H1 (cell line): ENCODE measurements at regions not wholly inside any gene's neighbourhood (a gene's known extent, or its start where the extent isn't known, plus 50 kb on each side); places are given as distances from the start of the nearest gene placed in this dataset.

Experiments used
- CTCF ChIA-PET: fragments of 300-600 bp; sonication (Branson Sonifier 250); formaldehyde crosslinking; loops from one replicate; lab custom pipeline; 2021; ENCODE audit not compliant: partially characterized antibody; lab: Charles Lee
- POLR2A ChIA-PET: fragments of 300-600 bp; sonication (Branson Sonifier 250); formaldehyde crosslinking; loops from one replicate; lab custom pipeline; 2021; ENCODE audit warnings: inconsistent platforms; ENCODE audit not compliant: partially characterized antibody; lab: Charles Lee
- DNase-seq, 2 experiments: peaks; one replicate each; pipeline versions ENCODE4 v3.0.0 to v3.0.0-alpha.2; 2010 to 2022; ENCODE audit warnings: low spot score in 2 of 2, low read depth in 1 of 2, mixed read lengths in 1 of 2
- FAIRE-seq: peaks from 2 replicates; lab custom pipeline; 2011; peaks lifted over from hg19 to GRCh38; lab: Jason Lieb, UNC
- H2AFZ ChIP-seq: 2 replicates; pipeline ENCODE4 v1.8.1; 2012; ENCODE audit warnings: low read length, inconsistent platforms
- H2AK5ac ChIP-seq: 2 replicates; pipeline ENCODE4 v1.6.1; 2013; ENCODE audit warnings: low read depth, low read length
- H2BK120ac ChIP-seq: replicated peaks from 2 replicates; pipeline ENCODE3; 2013; ENCODE audit warnings: low read depth, low read length, inconsistent platforms
- H2BK12ac ChIP-seq: 2 replicates; pipeline ENCODE4 v1.6.1; 2013; ENCODE audit warnings: low read depth, low read length
- H2BK15ac ChIP-seq: 2 replicates; pipeline ENCODE4 v1.6.1; 2013; ENCODE audit warnings: low read length
- H2BK20ac ChIP-seq: 2 replicates; pipeline ENCODE4 v1.6.1; 2013; ENCODE audit warnings: low read length
- H2BK5ac ChIP-seq: 2 replicates; pipeline ENCODE4 v1.6.1; 2013; ENCODE audit warnings: low read depth, low read length
- H3K14ac ChIP-seq: 2 replicates; pipeline ENCODE4 v1.6.1; 2013; ENCODE audit warnings: inconsistent platforms; ENCODE audit not compliant: insufficient read length
- H3K18ac ChIP-seq: 2 replicates; pipeline ENCODE4 v1.6.1; 2013; ENCODE audit warnings: low read length; ENCODE audit errors: extremely low read depth
- H3K23ac ChIP-seq: 2 replicates; pipeline ENCODE4 v1.6.1; 2013; ENCODE audit warnings: inconsistent platforms; ENCODE audit not compliant: insufficient read length
- H3K23me2 ChIP-seq: 2 replicates; pipeline ENCODE4 v1.6.1; 2013; ENCODE audit warnings: low read depth, low read length
- H3K27ac ChIP-seq: 2 replicates; pipeline ENCODE4 v1.6.1; 2011; ENCODE audit warnings: low read depth, low read length, inconsistent platforms
- H3K27me3 ChIP-seq, 4 experiments: replicated peaks in 1 of 4; 1 replicate in 1 of 4; 2 replicates in 3 of 4; pipeline versions ENCODE4 v1.6.1 to v1.8.1; 2011 to 2013; ENCODE audit warnings: low read length in 3 of 4, mild to moderate bottlenecking in 3 of 4, inconsistent platforms in 2 of 4, mixed read lengths in 2 of 4, moderate library complexity in 1 of 4; ENCODE audit not compliant: control insufficient read depth in 3 of 4, insufficient read depth in 3 of 4; ENCODE audit errors: extremely low read depth in 1 of 4
- H3K36me3 ChIP-seq, 4 experiments: 2 replicates each; pipeline versions ENCODE4 v1.6.1 to v1.8.1; 2011 to 2013; ENCODE audit warnings: mild to moderate bottlenecking in 4 of 4, low read length in 3 of 4, moderate library complexity in 2 of 4, control low read depth in 1 of 4, inconsistent platforms in 1 of 4; ENCODE audit not compliant: insufficient read depth in 4 of 4, control insufficient read depth in 2 of 4
- H3K4ac ChIP-seq: replicated peaks from 2 replicates; pipeline ENCODE3; 2013; ENCODE audit warnings: low read length, low read depth, mixed read lengths, inconsistent platforms; ENCODE audit not compliant: insufficient read length
- H3K4me1 ChIP-seq, 4 experiments: replicated peaks in 1 of 4; 1 replicate in 1 of 4; 2 replicates in 3 of 4; pipeline versions ENCODE4 v1.6.1 to v1.8.1; 2011 to 2013; ENCODE audit warnings: low read length in 3 of 4, inconsistent platforms in 2 of 4, mixed read lengths in 1 of 4; ENCODE audit not compliant: insufficient read depth in 4 of 4, control insufficient read depth in 3 of 4
- H3K4me2 ChIP-seq, 2 experiments: 2 replicates each; pipeline versions ENCODE4 v1.6.1 to v1.8.1; 2011 to 2013; ENCODE audit warnings: low read depth in 2 of 2, low read length in 2 of 2, control low read depth in 1 of 2, inconsistent platforms in 1 of 2, mild to moderate bottlenecking in 1 of 2; ENCODE audit not compliant: insufficient read depth in 1 of 2
- H3K4me3 ChIP-seq, 4 experiments: fragments of 200-600, 300-600 bp in 1 of 4; sonication (generic), shearing (Covaris generic), sonication (Bioruptor Twin) in 1 of 4; 2 replicates each; pipeline versions ENCODE4 v1.5.1 to v1.8.1; 2011 to 2016; ENCODE audit warnings: low read length in 4 of 4, low read depth in 3 of 4, control low read depth in 2 of 4, inconsistent platforms in 2 of 4, mild to moderate bottlenecking in 2 of 4, mixed read lengths in 1 of 4, moderate library complexity in 1 of 4; ENCODE audit not compliant: insufficient read depth in 2 of 4; ENCODE audit errors: extremely low read depth in 1 of 4
- H3K56ac ChIP-seq: replicated peaks from 2 replicates; pipeline ENCODE3; 2013; ENCODE audit warnings: low read depth, mild to moderate bottlenecking, mixed read lengths, low read length, inconsistent platforms; ENCODE audit not compliant: insufficient read length
- H3K79me1 ChIP-seq: 2 replicates; pipeline ENCODE4 v1.6.1; 2013; ENCODE audit warnings: low read depth, low read length, control low read depth
- H3K79me2 ChIP-seq, 2 experiments: 2 replicates each; pipeline versions ENCODE4 v1.6.1 to v1.8.1; 2012 to 2013; ENCODE audit warnings: low read length in 2 of 2, mild to moderate bottlenecking in 2 of 2, inconsistent platforms in 1 of 2; ENCODE audit not compliant: insufficient read depth in 2 of 2, control insufficient read depth in 1 of 2
- H3K9ac ChIP-seq, 4 experiments: replicated peaks in 1 of 4; 1 replicate in 1 of 4; 2 replicates in 3 of 4; pipeline versions ENCODE4 v1.6.1 to v1.8.1; 2011 to 2013; ENCODE audit warnings: low read depth in 3 of 4, low read length in 3 of 4, control low read depth in 2 of 4, mild to moderate bottlenecking in 2 of 4, moderate library complexity in 2 of 4, inconsistent platforms in 1 of 4; ENCODE audit errors: extremely low read depth in 1 of 4
- H3K9me3 ChIP-seq, 2 experiments: 2 replicates each; pipeline versions ENCODE4 v1.6.1 to v1.8.1; 2012 to 2013; ENCODE audit warnings: mild to moderate bottlenecking in 2 of 2, moderate library complexity in 2 of 2, control low read depth in 1 of 2, inconsistent platforms in 1 of 2, low read depth in 1 of 2, low read length in 1 of 2, mixed read lengths in 1 of 2; ENCODE audit not compliant: insufficient read depth in 2 of 2
- H4K20me1 ChIP-seq, 2 experiments: replicated peaks in 1 of 2; 2 replicates each; pipeline versions ENCODE3 to v1.8.1; 2011 to 2013; ENCODE audit warnings: inconsistent platforms in 2 of 2, low read length in 2 of 2, mild to moderate bottlenecking in 1 of 2; ENCODE audit not compliant: insufficient read depth in 2 of 2, control insufficient read depth in 1 of 2
- H4K5ac ChIP-seq: 2 replicates; pipeline ENCODE4 v1.6.1; 2013; ENCODE audit warnings: low read length, low read depth, mixed read lengths, inconsistent platforms; ENCODE audit not compliant: insufficient read length
- H4K8ac ChIP-seq: 2 replicates; pipeline ENCODE4 v1.8.0; 2013; ENCODE audit warnings: mild to moderate bottlenecking, moderate library complexity, low read length, inconsistent platforms; ENCODE audit not compliant: insufficient read depth; ENCODE audit errors: extremely low read depth
- H4K91ac ChIP-seq: replicated peaks from 2 replicates; pipeline ENCODE3; 2013; ENCODE audit warnings: low read length, mixed read lengths, inconsistent platforms; ENCODE audit not compliant: insufficient read length
- ATF3 ChIP-seq: IDR thresholded peaks from 2 replicates; pipeline ENCODE4 v1.6.1; 2011; ENCODE audit warnings: low read depth, mild to moderate bottlenecking, low read length; ENCODE audit not compliant: insufficient read depth
- CBX5 ChIP-seq: fragments of 300-800, 300-1000 bp; sonication (generic); IDR thresholded peaks from 2 replicates; pipeline ENCODE4 v1.7.1; 2016; ENCODE audit warnings: antibody characterized with exemption, low read length, low read depth
- CBX8 ChIP-seq: fragments of 300-800, 300-1000 bp; sonication (generic); IDR thresholded peaks from 2 replicates; pipeline ENCODE4 v1.7.1; 2016; ENCODE audit warnings: low read depth, low read length, borderline replicate concordance
- CHD1 ChIP-seq: IDR thresholded peaks from 2 replicates; pipeline ENCODE4 v1.6.1; 2012; ENCODE audit warnings: low read depth, low read length, improper control_type of control experiment
- E2F6 ChIP-seq: IDR thresholded peaks from 2 replicates; pipeline ENCODE4 v1.6.1; 2012; ENCODE audit warnings: inconsistent platforms
- HDAC2 ChIP-seq, 2 experiments: fragments of 300-600 bp in 1 of 2; sonication (generic) in 1 of 2; IDR thresholded peaks; 2 replicates each; pipeline ENCODE4 v1.6.1; 2011 to 2012; ENCODE audit warnings: low read depth in 2 of 2, low read length in 2 of 2, mild to moderate bottlenecking in 2 of 2, moderate library complexity in 2 of 2, borderline replicate concordance in 1 of 2, inconsistent platforms in 1 of 2
- JUND ChIP-seq: IDR thresholded peaks from 2 replicates; pipeline ENCODE4 v1.6.1; 2011; ENCODE audit warnings: mild to moderate bottlenecking, improper control_type of control experiment, low read length
- MAX ChIP-seq: IDR thresholded peaks from 2 replicates; pipeline ENCODE4 v1.6.1; 2012; ENCODE audit warnings: inconsistent platforms
- RBBP5 ChIP-seq: IDR thresholded peaks from 2 replicates; pipeline ENCODE4 v1.7.1; 2012; ENCODE audit warnings: low read depth, mild to moderate bottlenecking, inconsistent platforms, low read length, moderate library complexity, borderline replicate concordance
- SP1 ChIP-seq: IDR thresholded peaks from 2 replicates; pipeline ENCODE4 v1.6.1; 2011; ENCODE audit warnings: low read depth, low read length
- TAF7 ChIP-seq: optimal IDR thresholded peaks from 2 replicates; pipeline ENCODE3; 2011; ENCODE audit warnings: low read depth, mild to moderate bottlenecking, inconsistent platforms, low read length, moderate library complexity, borderline replicate concordance
- TBP ChIP-seq: IDR thresholded peaks from 2 replicates; pipeline ENCODE4 v1.6.1; 2011; ENCODE audit warnings: low read depth, low read length, improper control_type of control experiment
- WGBS, 2 experiments: shearing (Covaris generic) in 1 of 2; methylation state at CpG; one replicate each; pipeline versions ENCODE4 v1.1.6 to v1.1.7; 2013 to 2015; ENCODE audit warnings: low lambda C conversion rate in 2 of 2, mixed read lengths in 2 of 2, inconsistent platforms in 1 of 2, low coverage in 1 of 2, missing lambda C conversion rate in 1 of 2; ENCODE audit not compliant: insufficient replicate concordance in 2 of 2, insufficient coverage in 1 of 2, insufficient read length in 1 of 2; ENCODE audit errors: extremely low coverage in 1 of 2, missing lambda C conversion rate in 1 of 2; 5-methylcytosine and 5-hydroxymethylcytosine counted together

GRCh38 chr17:79362772-79363305 lies 248.0 kb downstream of the RBFOX3 start:
- Histone ChIP-seq H2AK5ac (no peak overlapping the region), H3K79me1 (no peaks in the 10 kb centered on the region), H2BK5ac (no peak overlapping the region), H4K91ac (no peak overlapping the region), H3K4me3 (no peak overlapping the region), H2BK120ac (no peak overlapping the region), H3K4me2 (no peak overlapping the region), H2BK20ac (no peak overlapping the region), H2BK15ac (no peak overlapping the region), H3K36me3 (no peaks in the 10 kb centered on the region), H3K9ac (no peak overlapping the region), H3K27me3 (peaks cover 0 to 2% (median 0%) of the 10 kb centered on the region in 4 experiments; a peak in 3 of 7 replicates), H4K8ac (no peak overlapping the region), H4K20me1 (peaks cover 0 to 2% of the 10 kb centered on the region in 2 experiments), H3K14ac (no peak overlapping the region), H2BK12ac (no peak overlapping the region), H3K4me1 (no peaks in the 10 kb centered on the region; a peak in 1 of 7 replicates), H3K23ac (no peak overlapping the region), H3K27ac (no peak overlapping the region), H3K56ac (no peak overlapping the region), H2AFZ (no peak overlapping the region), H3K9me3 (no peaks in the 10 kb centered on the region), H4K5ac (no peak overlapping the region), H3K79me2 (no peaks in the 10 kb centered on the region), H3K18ac (no peak overlapping the region), H3K23me2 (no peaks in the 10 kb centered on the region), H3K4ac (no peak overlapping the region)
- FAIRE-seq (no peak), DNase-seq (no peak)
- WGBS, 2 experiments, result 78% methylated on average over 14 of the region's 14 CpGs; no CpG with 5 or more reads in 1 of the 2 experiments
- ChIA-PET POLR2A (no interaction called here), CTCF (interaction anchor here (1.1 to 1.9 kb wide), 5 partner anchors 15 to 275 kb away, joined by 4 to 5 read pairs (median 5); no protein-coding TSS in a partner anchor)
- TF ChIP-seq E2F6 (no peak), MAX (no peak), CBX8 (no peak), TBP (no peak), CBX5 (no peak), SP1 (no peak), TAF7 (no peak), HDAC2 (IDR thresholded peaks at IDR 0.05; ENCODE audit: borderline replicate concordance in 1 of 2, low read depth in 2 of 2, low read length in 2 of 2) (no peak), JUND (no peak), RBBP5 (no peak), ATF3 (no peak), CHD1 (no peak)
